H1 (cell line): ENCODE measurements at regions not wholly inside any gene's neighbourhood (a gene's known extent, or its start where the extent isn't known, plus 50 kb on each side); places are given as distances from the start of the nearest gene placed in this dataset.

Experiments used
- CTCF ChIA-PET: fragments of 300-600 bp; sonication (Branson Sonifier 250); formaldehyde crosslinking; loops from one replicate; lab custom pipeline; 2021; ENCODE audit not compliant: partially characterized antibody; lab: Charles Lee
- POLR2A ChIA-PET: fragments of 300-600 bp; sonication (Branson Sonifier 250); formaldehyde crosslinking; loops from one replicate; lab custom pipeline; 2021; ENCODE audit warnings: inconsistent platforms; ENCODE audit not compliant: partially characterized antibody; lab: Charles Lee
- DNase-seq, 2 experiments: peaks; one replicate each; pipeline versions ENCODE4 v3.0.0 to v3.0.0-alpha.2; 2010 to 2022; ENCODE audit warnings: low spot score in 2 of 2, low read depth in 1 of 2, mixed read lengths in 1 of 2
- FAIRE-seq: peaks from 2 replicates; lab custom pipeline; 2011; peaks lifted over from hg19 to GRCh38; lab: Jason Lieb, UNC
- H2AFZ ChIP-seq: 2 replicates; pipeline ENCODE4 v1.8.1; 2012; ENCODE audit warnings: low read length, inconsistent platforms
- H2AK5ac ChIP-seq: 2 replicates; pipeline ENCODE4 v1.6.1; 2013; ENCODE audit warnings: low read depth, low read length
- H2BK120ac ChIP-seq: replicated peaks from 2 replicates; pipeline ENCODE3; 2013; ENCODE audit warnings: low read depth, low read length, inconsistent platforms
- H2BK12ac ChIP-seq: 2 replicates; pipeline ENCODE4 v1.6.1; 2013; ENCODE audit warnings: low read depth, low read length
- H2BK15ac ChIP-seq: 2 replicates; pipeline ENCODE4 v1.6.1; 2013; ENCODE audit warnings: low read length
- H2BK20ac ChIP-seq: 2 replicates; pipeline ENCODE4 v1.6.1; 2013; ENCODE audit warnings: low read length
- H2BK5ac ChIP-seq: 2 replicates; pipeline ENCODE4 v1.6.1; 2013; ENCODE audit warnings: low read depth, low read length
- H3K14ac ChIP-seq: 2 replicates; pipeline ENCODE4 v1.6.1; 2013; ENCODE audit warnings: inconsistent platforms; ENCODE audit not compliant: insufficient read length
- H3K18ac ChIP-seq: 2 replicates; pipeline ENCODE4 v1.6.1; 2013; ENCODE audit warnings: low read length; ENCODE audit errors: extremely low read depth
- H3K23ac ChIP-seq: 2 replicates; pipeline ENCODE4 v1.6.1; 2013; ENCODE audit warnings: inconsistent platforms; ENCODE audit not compliant: insufficient read length
- H3K23me2 ChIP-seq: 2 replicates; pipeline ENCODE4 v1.6.1; 2013; ENCODE audit warnings: low read depth, low read length
- H3K27ac ChIP-seq: 2 replicates; pipeline ENCODE4 v1.6.1; 2011; ENCODE audit warnings: low read depth, low read length, inconsistent platforms
- H3K27me3 ChIP-seq, 4 experiments: replicated peaks in 1 of 4; 1 replicate in 1 of 4; 2 replicates in 3 of 4; pipeline versions ENCODE4 v1.6.1 to v1.8.1; 2011 to 2013; ENCODE audit warnings: low read length in 3 of 4, mild to moderate bottlenecking in 3 of 4, inconsistent platforms in 2 of 4, mixed read lengths in 2 of 4, moderate library complexity in 1 of 4; ENCODE audit not compliant: control insufficient read depth in 3 of 4, insufficient read depth in 3 of 4; ENCODE audit errors: extremely low read depth in 1 of 4
- H3K36me3 ChIP-seq, 4 experiments: 2 replicates each; pipeline versions ENCODE4 v1.6.1 to v1.8.1; 2011 to 2013; ENCODE audit warnings: mild to moderate bottlenecking in 4 of 4, low read length in 3 of 4, moderate library complexity in 2 of 4, control low read depth in 1 of 4, inconsistent platforms in 1 of 4; ENCODE audit not compliant: insufficient read depth in 4 of 4, control insufficient read depth in 2 of 4
- H3K4ac ChIP-seq: replicated peaks from 2 replicates; pipeline ENCODE3; 2013; ENCODE audit warnings: low read length, low read depth, mixed read lengths, inconsistent platforms; ENCODE audit not compliant: insufficient read length
- H3K4me1 ChIP-seq, 4 experiments: replicated peaks in 1 of 4; 1 replicate in 1 of 4; 2 replicates in 3 of 4; pipeline versions ENCODE4 v1.6.1 to v1.8.1; 2011 to 2013; ENCODE audit warnings: low read length in 3 of 4, inconsistent platforms in 2 of 4, mixed read lengths in 1 of 4; ENCODE audit not compliant: insufficient read depth in 4 of 4, control insufficient read depth in 3 of 4
- H3K4me2 ChIP-seq, 2 experiments: 2 replicates each; pipeline versions ENCODE4 v1.6.1 to v1.8.1; 2011 to 2013; ENCODE audit warnings: low read depth in 2 of 2, low read length in 2 of 2, control low read depth in 1 of 2, inconsistent platforms in 1 of 2, mild to moderate bottlenecking in 1 of 2; ENCODE audit not compliant: insufficient read depth in 1 of 2
- H3K4me3 ChIP-seq, 4 experiments: fragments of 200-600, 300-600 bp in 1 of 4; sonication (generic), shearing (Covaris generic), sonication (Bioruptor Twin) in 1 of 4; 2 replicates each; pipeline versions ENCODE4 v1.5.1 to v1.8.1; 2011 to 2016; ENCODE audit warnings: low read length in 4 of 4, low read depth in 3 of 4, control low read depth in 2 of 4, inconsistent platforms in 2 of 4, mild to moderate bottlenecking in 2 of 4, mixed read lengths in 1 of 4, moderate library complexity in 1 of 4; ENCODE audit not compliant: insufficient read depth in 2 of 4; ENCODE audit errors: extremely low read depth in 1 of 4
- H3K56ac ChIP-seq: replicated peaks from 2 replicates; pipeline ENCODE3; 2013; ENCODE audit warnings: low read depth, mild to moderate bottlenecking, mixed read lengths, low read length, inconsistent platforms; ENCODE audit not compliant: insufficient read length
- H3K79me1 ChIP-seq: 2 replicates; pipeline ENCODE4 v1.6.1; 2013; ENCODE audit warnings: low read depth, low read length, control low read depth
- H3K79me2 ChIP-seq, 2 experiments: 2 replicates each; pipeline versions ENCODE4 v1.6.1 to v1.8.1; 2012 to 2013; ENCODE audit warnings: low read length in 2 of 2, mild to moderate bottlenecking in 2 of 2, inconsistent platforms in 1 of 2; ENCODE audit not compliant: insufficient read depth in 2 of 2, control insufficient read depth in 1 of 2
- H3K9ac ChIP-seq, 4 experiments: replicated peaks in 1 of 4; 1 replicate in 1 of 4; 2 replicates in 3 of 4; pipeline versions ENCODE4 v1.6.1 to v1.8.1; 2011 to 2013; ENCODE audit warnings: low read depth in 3 of 4, low read length in 3 of 4, control low read depth in 2 of 4, mild to moderate bottlenecking in 2 of 4, moderate library complexity in 2 of 4, inconsistent platforms in 1 of 4; ENCODE audit errors: extremely low read depth in 1 of 4
- H3K9me3 ChIP-seq, 2 experiments: 2 replicates each; pipeline versions ENCODE4 v1.6.1 to v1.8.1; 2012 to 2013; ENCODE audit warnings: mild to moderate bottlenecking in 2 of 2, moderate library complexity in 2 of 2, control low read depth in 1 of 2, inconsistent platforms in 1 of 2, low read depth in 1 of 2, low read length in 1 of 2, mixed read lengths in 1 of 2; ENCODE audit not compliant: insufficient read depth in 2 of 2
- H4K20me1 ChIP-seq, 2 experiments: replicated peaks in 1 of 2; 2 replicates each; pipeline versions ENCODE3 to v1.8.1; 2011 to 2013; ENCODE audit warnings: inconsistent platforms in 2 of 2, low read length in 2 of 2, mild to moderate bottlenecking in 1 of 2; ENCODE audit not compliant: insufficient read depth in 2 of 2, control insufficient read depth in 1 of 2
- H4K5ac ChIP-seq: 2 replicates; pipeline ENCODE4 v1.6.1; 2013; ENCODE audit warnings: low read length, low read depth, mixed read lengths, inconsistent platforms; ENCODE audit not compliant: insufficient read length
- H4K8ac ChIP-seq: 2 replicates; pipeline ENCODE4 v1.8.0; 2013; ENCODE audit warnings: mild to moderate bottlenecking, moderate library complexity, low read length, inconsistent platforms; ENCODE audit not compliant: insufficient read depth; ENCODE audit errors: extremely low read depth
- H4K91ac ChIP-seq: replicated peaks from 2 replicates; pipeline ENCODE3; 2013; ENCODE audit warnings: low read length, mixed read lengths, inconsistent platforms; ENCODE audit not compliant: insufficient read length
- CHD1 ChIP-seq: IDR thresholded peaks from 2 replicates; pipeline ENCODE4 v1.6.1; 2012; ENCODE audit warnings: low read depth, low read length, improper control_type of control experiment
- TAF1 ChIP-seq: IDR thresholded peaks from 2 replicates; pipeline ENCODE4 v1.6.1; 2011; ENCODE audit warnings: mild to moderate bottlenecking, low read depth, low read length
- WGBS, 2 experiments: shearing (Covaris generic) in 1 of 2; methylation state at CpG; one replicate each; pipeline versions ENCODE4 v1.1.6 to v1.1.7; 2013 to 2015; ENCODE audit warnings: low lambda C conversion rate in 2 of 2, mixed read lengths in 2 of 2, inconsistent platforms in 1 of 2, low coverage in 1 of 2, missing lambda C conversion rate in 1 of 2; ENCODE audit not compliant: insufficient replicate concordance in 2 of 2, insufficient coverage in 1 of 2, insufficient read length in 1 of 2; ENCODE audit errors: extremely low coverage in 1 of 2, missing lambda C conversion rate in 1 of 2; 5-methylcytosine and 5-hydroxymethylcytosine counted together
- TF ChIP-seq, protein P1 (sequence below): IDR thresholded peaks from 2 replicates; pipeline ENCODE4 v1.6.1; 2012; ENCODE audit warnings: inconsistent platforms

DNA sequence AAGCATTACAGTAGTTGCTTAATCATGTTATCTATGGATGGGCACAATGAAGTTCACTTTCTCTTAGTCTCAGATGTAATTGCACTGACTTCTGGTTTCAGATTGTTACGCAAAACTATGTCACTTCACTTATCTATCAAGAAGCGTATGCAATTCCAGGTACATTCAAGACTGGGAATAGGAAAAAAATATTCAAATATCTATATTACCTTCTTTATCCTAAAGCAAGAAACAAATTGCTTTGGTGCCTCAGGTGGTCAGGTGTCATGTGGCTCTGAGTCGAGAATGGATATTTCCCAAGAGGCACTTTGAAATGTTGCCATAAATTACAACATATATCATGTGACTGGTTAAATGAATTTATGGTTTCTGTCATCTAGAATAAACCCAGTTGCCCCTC lies 318.6 kb downstream of the SS18 start:
- Histone ChIP-seq H4K91ac (no peak overlapping the region), H3K56ac (no peak overlapping the region), H4K8ac (no peak overlapping the region), H3K4me3 (no peak overlapping the region), H3K79me2 (no peaks in the 10 kb centered on the region), H3K4me1 (no peaks in the 10 kb centered on the region), H4K5ac (no peak overlapping the region), H2BK15ac (no peak overlapping the region), H3K79me1 (no peaks in the 10 kb centered on the region), H2AK5ac (no peak overlapping the region), H3K14ac (no peak overlapping the region), H3K23ac (no peak overlapping the region), H2AFZ (no peak overlapping the region), H3K36me3 (no peaks in the 10 kb centered on the region), H3K27ac (no peak overlapping the region), H3K23me2 (no peaks in the 10 kb centered on the region), H3K4ac (no peak overlapping the region), H4K20me1 (no peaks in the 10 kb centered on the region), H3K4me2 (no peak overlapping the region), H2BK12ac (no peak overlapping the region), H3K9me3 (no peaks in the 10 kb centered on the region), H2BK20ac (no peak overlapping the region), H3K18ac (no peak overlapping the region), H2BK5ac (no peak overlapping the region)
- DNase-seq: no peak
- 90% methylated on average over 3 of the region's 3 CpGs; no CpG with 5 or more reads in 1 of the 2 experiments for WGBS, 2 experiments
- CTCF ChIA-PET: no interaction called here
- POLR2A ChIA-PET: no interaction called here
- FAIRE-seq: no peak
- TF ChIP-seq TAF1: no peak
- TF ChIP-seq CHD1: no peak
- TF ChIP-seq, protein P1, sequence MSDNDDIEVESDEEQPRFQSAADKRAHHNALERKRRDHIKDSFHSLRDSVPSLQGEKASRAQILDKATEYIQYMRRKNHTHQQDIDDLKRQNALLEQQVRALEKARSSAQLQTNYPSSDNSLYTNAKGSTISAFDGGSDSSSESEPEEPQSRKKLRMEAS: no peak
- TF ChIP-seq, all 59 proteins: peak for 0
- no peaks in the 10 kb centered on the region for H3K27me3 ChIP-seq
- no peak overlapping the region for H3K9ac ChIP-seq
- H2BK120ac ChIP-seq: no peak overlapping the region
